ENCODE measurements at regions not wholly inside any gene's neighbourhood (a gene's known extent, or its start where the extent isn't known, plus 50 kb on each side); places are given as distances from the start of the nearest gene placed in this dataset.

GRCh38 chr3:106167728-106168127 is 298.9 kb upstream of the CBLB start:
- ChIA-PET POLR2A (no interaction called here), CTCF (no interaction called here)
- Histone ChIP-seq H3K27ac (ENCODE audit: low read length) (no peak overlapping the region), H3K4me1 (ENCODE audit: control insufficient read depth in 1 of 2, extremely low read depth in 1 of 2, insufficient read depth in 2 of 2, low read length in 2 of 2) (peaks cover 4 to 8% of the 10 kb centered on the region in 2 experiments), H3K27me3 (replicated peaks in 1 of 2; ENCODE audit: control insufficient read depth in 2 of 2, extremely low read depth in 1 of 2, insufficient read depth in 2 of 2, low read length in 1 of 2) (no peaks in the 10 kb centered on the region), H3K36me3 (ENCODE audit: control insufficient read depth in 2 of 2, extremely low read depth in 1 of 2, insufficient read depth in 1 of 2, low read length in 1 of 2) (no peaks in the 10 kb centered on the region), H3K4me3 (ENCODE audit: control insufficient read depth in 1 of 2, extremely low read depth in 1 of 2, low read length in 1 of 2) (no peak overlapping the region), H3K9me3 (no peaks in the 10 kb centered on the region)
- H3K36me3 Mint-ChIP-seq = peaks cover 2% of the 10 kb centered on the region
- H3K4me3 Mint-ChIP-seq = no peak overlapping the region
- peaks cover 21 to 26% (median 26%) of the 10 kb centered on the region in 3 donors for H3K4me1 Mint-ChIP-seq
- ATAC-seq (replicated peaks in 1 of 4) (no peak), DNase-seq (no peak)
- no CpG with 5 or more reads among the region's 8 CpGs for WGBS (ENCODE audit: insufficient coverage)
- peak overlapping the region in 1 of 2 donors; percentile 10 for H3K27ac Mint-ChIP-seq
- H3K27me3 Mint-ChIP-seq = no peaks in the 10 kb centered on the region
- H3K9me3 Mint-ChIP-seq = peaks cover 0 to 9% (median 2%) of the 10 kb centered on the region in 3 donors

- no peaks in the 10 kb centered on the region for H3K27me3 ChIP-seq (replicated peaks in 1 of 2; ENCODE audit: control insufficient read depth in 2 of 2, extremely low read depth in 1 of 2, insufficient read depth in 2 of 2, low read length in 1 of 2)
- peaks cover 8% of the 10 kb centered on the region in 2 experiments for H3K4me1 ChIP-seq (ENCODE audit: control insufficient read depth in 1 of 2, extremely low read depth in 1 of 2, insufficient read depth in 2 of 2, low read length in 2 of 2)
- DNase-seq (no peak), ATAC-seq (replicated peaks in 1 of 4) (no peak)
- Mint-ChIP-seq H3K27ac (no peak overlapping the region), H3K4me3 (no peak overlapping the region), H3K36me3 (no peaks in the 10 kb centered on the region), H3K27me3 (no peaks in the 10 kb centered on the region), H3K4me1 (peaks cover 27 to 36% (median 33%) of the 10 kb centered on the region in 3 donors), H3K9me3 (no peaks in the 10 kb centered on the region)
- no peak overlapping the region for H3K4me3 ChIP-seq (ENCODE audit: control insufficient read depth in 1 of 2, extremely low read depth in 1 of 2, low read length in 1 of 2)
- no CpG with 5 or more reads among the region's 5 CpGs for WGBS (ENCODE audit: insufficient coverage)
- POLR2A ChIA-PET = no interaction called here
- CTCF ChIA-PET = no interaction called here
- no peaks in the 10 kb centered on the region for H3K36me3 ChIP-seq (ENCODE audit: control insufficient read depth in 2 of 2, extremely low read depth in 1 of 2, insufficient read depth in 1 of 2, low read length in 1 of 2)
- no peak overlapping the region for H3K27ac ChIP-seq (ENCODE audit: low read length)
- H3K9me3 ChIP-seq = no peaks in the 10 kb centered on the region
Observed at GRCh38 chr3:106168962-106169750, 300.3 kb upstream of the CBLB start.

DNA sequence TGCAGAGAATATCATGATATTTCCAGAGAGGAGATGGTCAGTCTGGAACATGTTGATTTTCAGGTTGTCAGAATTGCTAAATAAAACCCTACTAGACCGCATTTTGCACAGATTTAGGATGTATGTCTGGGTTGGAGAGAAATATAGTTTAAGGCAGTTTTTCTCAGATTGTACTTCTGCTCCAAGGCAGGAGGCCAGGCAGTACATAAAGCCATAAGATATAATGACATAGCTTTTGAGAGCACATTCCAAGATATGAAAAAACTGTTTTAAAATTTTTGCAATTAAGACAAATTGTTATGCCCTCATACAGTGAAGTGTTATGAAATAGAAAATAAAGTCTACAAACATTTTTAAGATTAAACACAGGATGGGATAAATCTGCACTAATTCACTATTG is 301.8 kb upstream of the CBLB start:
- Histone ChIP-seq H3K4me3 (ENCODE audit: control insufficient read depth in 1 of 2, extremely low read depth in 1 of 2, low read length in 1 of 2) (no peak overlapping the region), H3K36me3 (ENCODE audit: control insufficient read depth in 2 of 2, extremely low read depth in 1 of 2, insufficient read depth in 1 of 2, low read length in 1 of 2) (no peaks in the 10 kb centered on the region), H3K27ac (ENCODE audit: low read length) (no peak overlapping the region), H3K9me3 (no peaks in the 10 kb centered on the region), H3K4me1 (ENCODE audit: control insufficient read depth in 1 of 2, extremely low read depth in 1 of 2, insufficient read depth in 2 of 2, low read length in 2 of 2) (peaks cover 13% of the 10 kb centered on the region in 2 experiments), H3K27me3 (replicated peaks in 1 of 2; ENCODE audit: control insufficient read depth in 2 of 2, extremely low read depth in 1 of 2, insufficient read depth in 2 of 2, low read length in 1 of 2) (no peaks in the 10 kb centered on the region)
- Mint-ChIP-seq H3K9me3 (no peaks in the 10 kb centered on the region), H3K4me3 (no peak overlapping the region), H3K36me3 (no peaks in the 10 kb centered on the region), H3K27ac (peak overlapping the region in 1 of 2 donors; percentile 5), H3K27me3 (no peaks in the 10 kb centered on the region), H3K4me1 (peaks cover 35 to 48% (median 44%) of the 10 kb centered on the region in 3 donors)
- ChIA-PET CTCF (interaction anchor here in 1 of 2 donors (0.9 kb wide), 1 partner anchor 14 kb away, joined by 3 read pairs; no protein-coding TSS in a partner anchor), POLR2A (no interaction called here)
- no peak for DNase-seq
- no CpG with 5 or more reads among the region's 1 CpG for WGBS (ENCODE audit: insufficient coverage)
- no peak for ATAC-seq (replicated peaks in 1 of 4)

DNA sequence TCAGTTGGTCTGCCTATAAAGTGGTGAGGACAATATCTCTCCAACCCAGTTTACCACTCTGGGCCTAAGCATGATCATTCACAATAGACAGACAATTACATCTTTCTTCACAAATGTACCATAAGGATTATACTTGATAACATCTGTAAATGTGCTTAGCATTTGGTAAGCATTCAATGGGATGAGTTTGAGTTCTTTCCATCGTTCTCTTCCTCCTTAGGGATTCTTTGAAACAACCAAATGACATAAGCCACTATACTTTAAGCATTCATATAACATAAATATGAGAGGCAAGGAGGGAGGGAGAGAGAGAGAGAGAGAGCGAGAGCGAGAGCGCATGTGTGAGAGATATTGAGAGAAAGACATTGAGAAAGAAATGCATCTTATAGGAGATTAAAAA is 303.3 kb upstream of the CBLB start:
- ChIA-PET POLR2A (no interaction called here), CTCF (interaction anchor here in 1 of 2 donors (0.6 kb wide), 1 partner anchor 210 kb away, joined by 3 read pairs; no protein-coding TSS in a partner anchor)
- H3K4me3 Mint-ChIP-seq = peak overlapping the region in 1 of 3 donors; percentile 29
- Histone ChIP-seq H3K4me3 (ENCODE audit: control insufficient read depth in 1 of 2, extremely low read depth in 1 of 2, low read length in 1 of 2) (no peak overlapping the region), H3K4me1 (ENCODE audit: control insufficient read depth in 1 of 2, extremely low read depth in 1 of 2, insufficient read depth in 2 of 2, low read length in 2 of 2) (peaks cover 19% of the 10 kb centered on the region in 2 experiments), H3K27ac (ENCODE audit: low read length) (no peak overlapping the region), H3K27me3 (replicated peaks in 1 of 2; ENCODE audit: control insufficient read depth in 2 of 2, extremely low read depth in 1 of 2, insufficient read depth in 2 of 2, low read length in 1 of 2) (no peaks in the 10 kb centered on the region), H3K36me3 (ENCODE audit: control insufficient read depth in 2 of 2, extremely low read depth in 1 of 2, insufficient read depth in 1 of 2, low read length in 1 of 2) (no peaks in the 10 kb centered on the region), H3K9me3 (no peaks in the 10 kb centered on the region)
- H3K36me3 Mint-ChIP-seq = no peaks in the 10 kb centered on the region
- H3K4me1 Mint-ChIP-seq = peaks cover 48 to 62% (median 58%) of the 10 kb centered on the region in 3 donors
- ATAC-seq (replicated peaks in 1 of 4) = no peak
- no peak for DNase-seq
- no peaks in the 10 kb centered on the region for H3K27me3 Mint-ChIP-seq
- H3K9me3 Mint-ChIP-seq = no peaks in the 10 kb centered on the region
- peak overlapping the region; percentile 13 to 81 for H3K27ac Mint-ChIP-seq
- WGBS (ENCODE audit: insufficient coverage) = 92% methylated on average over 2 of the region's 4 CpGs

GRCh38 chr3:106172780-106173179 is 304.0 kb upstream of the CBLB start:
- H3K9me3 ChIP-seq = no peaks in the 10 kb centered on the region
- Mint-ChIP-seq H3K4me1 (peaks cover 52 to 66% (median 61%) of the 10 kb centered on the region in 3 donors), H3K9me3 (no peaks in the 10 kb centered on the region), H3K4me3 (no peak overlapping the region), H3K27me3 (no peaks in the 10 kb centered on the region), H3K27ac (no peak overlapping the region), H3K36me3 (no peaks in the 10 kb centered on the region)
- peaks cover 19% of the 10 kb centered on the region in 2 experiments for H3K4me1 ChIP-seq (ENCODE audit: control insufficient read depth in 1 of 2, extremely low read depth in 1 of 2, insufficient read depth in 2 of 2, low read length in 2 of 2)
- ATAC-seq (replicated peaks in 1 of 4) (no peak), DNase-seq (peak in 1 of 35 experiments; percentile 27)
- no peak overlapping the region for H3K27ac ChIP-seq (ENCODE audit: low read length)
- POLR2A ChIA-PET = no interaction called here
- no CpG with 5 or more reads among the region's 1 CpG for WGBS (ENCODE audit: insufficient coverage)
- no peaks in the 10 kb centered on the region for H3K36me3 ChIP-seq (ENCODE audit: control insufficient read depth in 2 of 2, extremely low read depth in 1 of 2, insufficient read depth in 1 of 2, low read length in 1 of 2)
- no peaks in the 10 kb centered on the region for H3K27me3 ChIP-seq (replicated peaks in 1 of 2; ENCODE audit: control insufficient read depth in 2 of 2, extremely low read depth in 1 of 2, insufficient read depth in 2 of 2, low read length in 1 of 2)
- CTCF ChIA-PET = no interaction called here
- H3K4me3 ChIP-seq (ENCODE audit: control insufficient read depth in 1 of 2, extremely low read depth in 1 of 2, low read length in 1 of 2) = no peak overlapping the region

DNA sequence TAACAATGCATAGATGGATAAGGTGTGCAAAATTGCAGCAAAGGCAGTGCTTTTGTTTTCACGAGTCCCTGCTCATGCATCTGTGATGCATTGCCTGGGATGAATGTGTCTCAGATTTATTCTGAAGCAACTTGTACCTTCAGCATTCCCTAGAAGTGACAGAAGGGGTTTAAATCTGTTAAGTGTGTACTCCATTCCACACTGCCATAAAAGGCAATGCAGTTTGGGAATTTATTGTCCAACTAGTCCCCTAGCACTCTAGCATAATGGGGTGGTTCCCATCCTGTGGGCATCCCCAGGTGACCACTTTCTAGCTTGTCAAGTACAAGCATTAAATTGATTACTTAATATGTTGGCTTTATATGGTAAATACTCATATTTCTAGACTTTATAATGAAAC is 306.5 kb upstream of the CBLB start:
- Histone ChIP-seq H3K27ac (ENCODE audit: low read length) (peak overlapping the region; percentile 28), H3K4me1 (ENCODE audit: control insufficient read depth in 1 of 2, extremely low read depth in 1 of 2, insufficient read depth in 2 of 2, low read length in 2 of 2) (peaks cover 19 to 22% of the 10 kb centered on the region in 2 experiments), H3K4me3 (ENCODE audit: control insufficient read depth in 1 of 2, extremely low read depth in 1 of 2, low read length in 1 of 2) (no peak overlapping the region), H3K9me3 (no peaks in the 10 kb centered on the region), H3K27me3 (replicated peaks in 1 of 2; ENCODE audit: control insufficient read depth in 2 of 2, extremely low read depth in 1 of 2, insufficient read depth in 2 of 2, low read length in 1 of 2) (no peaks in the 10 kb centered on the region), H3K36me3 (ENCODE audit: control insufficient read depth in 2 of 2, extremely low read depth in 1 of 2, insufficient read depth in 1 of 2, low read length in 1 of 2) (no peaks in the 10 kb centered on the region)
- peak overlapping the region; percentile 81 to 90 for H3K27ac Mint-ChIP-seq
- ChIA-PET POLR2A (no interaction called here), CTCF (no interaction called here)
- WGBS (ENCODE audit: insufficient coverage) = no CpG with 5 or more reads among the region's 1 CpG
- H3K4me3 Mint-ChIP-seq = no peak overlapping the region
- ATAC-seq (replicated peaks in 1 of 4) (no peak), DNase-seq (no peak)
- peaks cover 64 to 77% (median 72%) of the 10 kb centered on the region in 3 donors for H3K4me1 Mint-ChIP-seq
- no peaks in the 10 kb centered on the region for H3K27me3 Mint-ChIP-seq
- H3K9me3 Mint-ChIP-seq = no peaks in the 10 kb centered on the region
- H3K36me3 Mint-ChIP-seq = no peaks in the 10 kb centered on the region
